HCT116 (cell line): ENCODE measurements at regions not wholly inside any gene's neighbourhood (a gene's known extent, or its start where the extent isn't known, plus 50 kb on each side); places are given as distances from the start of the nearest gene placed in this dataset.

ENCODE experiments used
- ATAC-seq: fragments of 200-7000 bp; cut with Tn5 transposase; 2 replicates; pipeline ENCODE4 v1.9.1; 2020; ENCODE audit warnings: mild to moderate bottlenecking, moderate library complexity
- BruUV-seq: library from RNA; stranded (reverse); fragments of 400-500 nt; replicated peaks from 2 replicates; lab custom pipeline; 2021; lab: Mats Ljungman, UMichigan
- CTCF ChIA-PET: fragments of 300-600 bp; sonication (Branson Sonifier 250); formaldehyde crosslinking; loops from one replicate; lab custom pipeline; 2021; ENCODE audit warnings: antibody characterized with exemption; lab: Charles Lee
- POLR2A ChIA-PET: fragments of 300-600, 350-600 bp; sonication (Branson Sonifier 250); formaldehyde crosslinking; loops from one replicate; lab custom pipeline; 2021; ENCODE audit warnings: antibody characterized with exemption; lab: Charles Lee
- RAD21 ChIA-PET, 2 experiments: fragments of 300-600 bp; sonication (Branson Sonifier 250); formaldehyde crosslinking; loops; one replicate each; lab custom pipeline; 2023; ENCODE audit warnings: low total read pairs in 2 of 2; ENCODE audit not compliant: uncharacterized antibody in 2 of 2, unreplicated experiment in 2 of 2, low non-redundant PET in 1 of 2; lab: Charles Lee
- DNase-seq: peaks from one replicate; pipeline ENCODE4 v3.0.0-alpha.2; 2010; ENCODE audit warnings: low read depth, low spot score
- H2AFZ ChIP-seq: fragments of 200-600 bp; shearing (Covaris generic), sonication (generic); 2 replicates; pipeline ENCODE4 v1.6.1; 2017; ENCODE audit warnings: low read depth, mixed run types, mixed read lengths, antibody characterized with exemption, low read length; ENCODE audit not compliant: poor library complexity, severe bottlenecking
- H3K27ac ChIP-seq: 2 replicates; pipeline ENCODE4 v1.5.1; 2012; ENCODE audit warnings: low read depth, low read length
- H3K27me3 ChIP-seq: fragments of 200-600 bp; sonication (generic); 2 replicates; pipeline ENCODE4 v1.6.1; 2016; ENCODE audit warnings: mixed run types, low read length, mixed read lengths; ENCODE audit not compliant: insufficient read depth
- H3K36me3 ChIP-seq, 2 experiments: fragments of 200-500 bp in 1 of 2; fragments of 200-600 bp in 1 of 2; sonication (Bioruptor generic) in 1 of 2; sonication (generic) in 1 of 2; 2 replicates each; pipeline versions ENCODE4 v1.5.1 to v1.6.1; 2014 to 2016; ENCODE audit warnings: low read length in 2 of 2, inconsistent platforms in 1 of 2, mixed read lengths in 1 of 2, mixed run types in 1 of 2; ENCODE audit not compliant: insufficient read depth in 2 of 2, control insufficient read depth in 1 of 2
- H3K4me1 ChIP-seq, 2 experiments: fragments of 200-600 bp in 1 of 2; sonication (generic) in 1 of 2; 2 replicates each; pipeline versions ENCODE4 v1.5.1 to v1.6.1; 2012 to 2017; ENCODE audit warnings: low read length in 2 of 2, inconsistent platforms in 1 of 2, mild to moderate bottlenecking in 1 of 2, mixed read lengths in 1 of 2, mixed run types in 1 of 2, moderate library complexity in 1 of 2; ENCODE audit not compliant: insufficient read depth in 2 of 2, control insufficient read depth in 1 of 2
- H3K4me2 ChIP-seq: fragments of 200-600 bp; sonication (generic); 2 replicates; pipeline ENCODE4 v1.6.1; 2017; ENCODE audit warnings: mixed run types, low read length, mixed read lengths
- H3K4me3 ChIP-seq, 2 experiments: fragments of 200-600 bp in 1 of 2; sonication (generic) in 1 of 2; replicated peaks in 1 of 2; 2 replicates each; pipeline ENCODE4 v1.5.1; 2011 to 2016; ENCODE audit warnings: low read length in 2 of 2, control low read depth in 1 of 2, low read depth in 1 of 2, mild to moderate bottlenecking in 1 of 2, mixed read lengths in 1 of 2, mixed run types in 1 of 2
- H3K79me2 ChIP-seq: fragments of 200-600 bp; sonication (generic); 2 replicates; pipeline ENCODE4 v1.6.1; 2017; ENCODE audit warnings: mild to moderate bottlenecking, mixed run types, low read length, moderate library complexity, mixed read lengths; ENCODE audit not compliant: insufficient read depth
- H3K9ac ChIP-seq: fragments of 200-600 bp; sonication (generic); 2 replicates; pipeline ENCODE4 v1.6.1; 2016; ENCODE audit warnings: low read length, mixed read lengths
- H3K9me2 ChIP-seq: fragments of 200-600 bp; sonication (generic), shearing (Covaris generic); 2 replicates; pipeline ENCODE4 v1.6.1; 2017; ENCODE audit warnings: mixed run types, mild to moderate bottlenecking, moderate library complexity; ENCODE audit not compliant: insufficient read depth
- H3K9me3 ChIP-seq, 2 experiments: fragments of 200-500 bp in 1 of 2; fragments of 200-600 bp in 1 of 2; sonication (Bioruptor generic) in 1 of 2; sonication (generic) in 1 of 2; 2 replicates each; pipeline ENCODE4 v1.6.1; 2014 to 2017; ENCODE audit warnings: low read length in 2 of 2, mixed read lengths in 2 of 2, inconsistent platforms in 1 of 2, low read depth in 1 of 2, mild to moderate bottlenecking in 1 of 2, mixed run types in 1 of 2, moderate library complexity in 1 of 2; ENCODE audit not compliant: control insufficient read depth in 1 of 2, insufficient read depth in 1 of 2
- H4K20me1 ChIP-seq: fragments of 200-600 bp; sonication (generic), shearing (Covaris generic); 2 replicates; pipeline ENCODE4 v1.6.1; 2017; ENCODE audit warnings: mixed run types, mild to moderate bottlenecking, moderate library complexity; ENCODE audit not compliant: insufficient read depth
- CBX3 ChIP-seq: IDR thresholded peaks from 2 replicates; pipeline ENCODE4 v1.6.1; 2012; ENCODE audit warnings: low read depth
- CEBPB ChIP-seq: IDR thresholded peaks from 2 replicates; pipeline ENCODE4 v1.6.1; 2012; ENCODE audit warnings: low read depth
- ELF1 ChIP-seq: IDR thresholded peaks from 2 replicates; pipeline ENCODE4 v1.6.1; 2012; ENCODE audit warnings: low read depth, borderline replicate concordance
- EZH2phosphoT487 ChIP-seq: fragments of 200-600 bp; IDR thresholded peaks from 2 replicates; pipeline ENCODE4 v1.6.1; 2018; ENCODE audit warnings: antibody characterized with exemption, borderline replicate concordance
- FOSL1 ChIP-seq: IDR thresholded peaks from 2 replicates; pipeline ENCODE4 v1.6.1; 2012; ENCODE audit warnings: low read depth
- JUND ChIP-seq: IDR thresholded peaks from 2 replicates; pipeline ENCODE4 v1.6.1; 2012
- RAD21 ChIP-seq: IDR thresholded peaks from 2 replicates; pipeline ENCODE4 v1.6.1; 2012; ENCODE audit warnings: low read depth, mild to moderate bottlenecking
- SIN3A ChIP-seq: IDR thresholded peaks from 2 replicates; pipeline ENCODE4 v1.6.1; 2012; ENCODE audit warnings: low read depth
- SP1 ChIP-seq: IDR thresholded peaks from 2 replicates; pipeline ENCODE4 v1.6.1; 2012; ENCODE audit warnings: low read depth
- SRF ChIP-seq: IDR thresholded peaks from 2 replicates; pipeline ENCODE4 v1.6.1; 2012; ENCODE audit warnings: low read depth
- TCF7L2 ChIP-seq: IDR thresholded peaks from 2 replicates; pipeline ENCODE4 v1.7.0; 2011; ENCODE audit warnings: borderline replicate concordance, inconsistent platforms; ENCODE audit not compliant: insufficient read depth, insufficient read length; ENCODE audit errors: extremely low read depth
- YY1 ChIP-seq: IDR thresholded peaks from 2 replicates; pipeline ENCODE4 v1.6.1; 2011; ENCODE audit warnings: low read length, low read depth, moderate library complexity, mild to moderate bottlenecking; ENCODE audit not compliant: insufficient replicate concordance; ENCODE audit errors: extremely low read depth
- ZFX ChIP-seq: fragments of 450-650 bp; IDR thresholded peaks from 2 replicates; pipeline ENCODE4 v1.6.1; 2017
- intact Hi-C: fragments of 100-400 bp; cut with micrococcal nuclease; formaldehyde crosslinking; loops from 2 replicates; pipeline ENCODE4 v1.10.0; 2022
- TF ChIP-seq, protein P1 (sequence below), 3 experiments: fragments of 200-600 bp in 1 of 3; sonication (generic) in 1 of 3; IDR thresholded peaks in 2 of 3; conservative IDR thresholded peaks in 1 of 3; 2 replicates each; pipeline ENCODE4 v1.5.1; 2012 to 2017; ENCODE audit warnings: low read depth in 2 of 3, low read length in 2 of 3, antibody characterized with exemption in 1 of 3, borderline replicate concordance in 1 of 3, control low read depth in 1 of 3, mild to moderate bottlenecking in 1 of 3, mixed read lengths in 1 of 3, mixed run types in 1 of 3, moderate library complexity in 1 of 3; ENCODE audit not compliant: insufficient read depth in 1 of 3
- TF ChIP-seq, protein P2 (sequence below): IDR thresholded peaks from 2 replicates; pipeline ENCODE4 v1.6.1; 2012
- TF ChIP-seq, protein P3 (sequence below): IDR thresholded peaks from 2 replicates; pipeline ENCODE4 v1.6.1; 2011; ENCODE audit warnings: mild to moderate bottlenecking, low read length, moderate library complexity; ENCODE audit not compliant: insufficient replicate concordance; ENCODE audit errors: extremely low read depth
- TF ChIP-seq, protein P4 (sequence below): IDR thresholded peaks from 2 replicates; pipeline ENCODE4 v1.6.1; 2012

DNA sequence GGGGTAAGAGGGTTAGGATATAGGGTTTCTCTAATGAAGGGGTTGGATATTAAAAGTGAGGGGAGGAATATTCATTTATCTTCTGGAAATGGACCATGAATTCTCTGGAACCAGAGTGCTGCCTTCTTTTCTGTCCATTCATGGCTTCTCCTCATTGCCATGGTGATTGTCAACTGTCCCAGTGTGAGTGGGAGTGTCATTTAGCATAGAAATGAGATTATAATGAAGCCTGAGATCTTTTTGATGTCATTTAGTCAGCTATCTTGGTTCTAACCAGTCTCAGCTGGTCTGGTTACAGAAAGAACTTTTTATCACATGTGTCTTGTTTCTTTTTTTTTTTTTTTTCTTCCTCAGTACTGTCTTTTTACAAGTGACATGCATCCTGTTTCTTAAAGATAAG is 497.3 kb upstream of the PITX2 start:
- no peaks in the 10 kb centered on the region for H4K20me1 ChIP-seq
- ChIA-PET CTCF (no interaction called here), RAD21 (no interaction called here), POLR2A (no interaction called here)
- no peaks in the 10 kb centered on the region for H3K9me3 ChIP-seq
- H3K27me3 ChIP-seq: no peaks in the 10 kb centered on the region
- H3K27ac ChIP-seq: no peak overlapping the region
- H3K79me2 ChIP-seq: no peaks in the 10 kb centered on the region
- no peaks in the 10 kb centered on the region for H3K9me2 ChIP-seq
- no peaks in the 10 kb centered on the region for H3K4me1 ChIP-seq
- BruUV-seq: no TSS peak
- no peaks in the 10 kb centered on the region for H3K36me3 ChIP-seq
- H2AFZ ChIP-seq: no peak overlapping the region
- no peak for ATAC-seq
- H3K9ac ChIP-seq: no peak overlapping the region
- no peak overlapping the region for H3K4me3 ChIP-seq
- no peak for DNase-seq
- TF ChIP-seq YY1 (no peak), RAD21 (no peak), FOSL1 (no peak), ZFX (no peak), SIN3A (no peak), EZH2phosphoT487 (no peak), CEBPB (no peak), ELF1 (no peak), SRF (no peak), SP1 (no peak), TCF7L2 (no peak), CBX3 (no peak), JUND (no peak)
- TF ChIP-seq, protein P1, sequence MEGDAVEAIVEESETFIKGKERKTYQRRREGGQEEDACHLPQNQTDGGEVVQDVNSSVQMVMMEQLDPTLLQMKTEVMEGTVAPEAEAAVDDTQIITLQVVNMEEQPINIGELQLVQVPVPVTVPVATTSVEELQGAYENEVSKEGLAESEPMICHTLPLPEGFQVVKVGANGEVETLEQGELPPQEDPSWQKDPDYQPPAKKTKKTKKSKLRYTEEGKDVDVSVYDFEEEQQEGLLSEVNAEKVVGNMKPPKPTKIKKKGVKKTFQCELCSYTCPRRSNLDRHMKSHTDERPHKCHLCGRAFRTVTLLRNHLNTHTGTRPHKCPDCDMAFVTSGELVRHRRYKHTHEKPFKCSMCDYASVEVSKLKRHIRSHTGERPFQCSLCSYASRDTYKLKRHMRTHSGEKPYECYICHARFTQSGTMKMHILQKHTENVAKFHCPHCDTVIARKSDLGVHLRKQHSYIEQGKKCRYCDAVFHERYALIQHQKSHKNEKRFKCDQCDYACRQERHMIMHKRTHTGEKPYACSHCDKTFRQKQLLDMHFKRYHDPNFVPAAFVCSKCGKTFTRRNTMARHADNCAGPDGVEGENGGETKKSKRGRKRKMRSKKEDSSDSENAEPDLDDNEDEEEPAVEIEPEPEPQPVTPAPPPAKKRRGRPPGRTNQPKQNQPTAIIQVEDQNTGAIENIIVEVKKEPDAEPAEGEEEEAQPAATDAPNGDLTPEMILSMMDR (IDR thresholded peaks at IDR 0.05 in 2 of 3, conservative IDR thresholded peaks at IDR 0.05 in 1 of 3; ENCODE audit: borderline replicate concordance in 1 of 3, insufficient read depth in 1 of 3, low read depth in 2 of 3, low read length in 2 of 3): no peak
- TF ChIP-seq, protein P2, sequence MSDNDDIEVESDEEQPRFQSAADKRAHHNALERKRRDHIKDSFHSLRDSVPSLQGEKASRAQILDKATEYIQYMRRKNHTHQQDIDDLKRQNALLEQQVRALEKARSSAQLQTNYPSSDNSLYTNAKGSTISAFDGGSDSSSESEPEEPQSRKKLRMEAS: no peak
- TF ChIP-seq, protein P3, sequence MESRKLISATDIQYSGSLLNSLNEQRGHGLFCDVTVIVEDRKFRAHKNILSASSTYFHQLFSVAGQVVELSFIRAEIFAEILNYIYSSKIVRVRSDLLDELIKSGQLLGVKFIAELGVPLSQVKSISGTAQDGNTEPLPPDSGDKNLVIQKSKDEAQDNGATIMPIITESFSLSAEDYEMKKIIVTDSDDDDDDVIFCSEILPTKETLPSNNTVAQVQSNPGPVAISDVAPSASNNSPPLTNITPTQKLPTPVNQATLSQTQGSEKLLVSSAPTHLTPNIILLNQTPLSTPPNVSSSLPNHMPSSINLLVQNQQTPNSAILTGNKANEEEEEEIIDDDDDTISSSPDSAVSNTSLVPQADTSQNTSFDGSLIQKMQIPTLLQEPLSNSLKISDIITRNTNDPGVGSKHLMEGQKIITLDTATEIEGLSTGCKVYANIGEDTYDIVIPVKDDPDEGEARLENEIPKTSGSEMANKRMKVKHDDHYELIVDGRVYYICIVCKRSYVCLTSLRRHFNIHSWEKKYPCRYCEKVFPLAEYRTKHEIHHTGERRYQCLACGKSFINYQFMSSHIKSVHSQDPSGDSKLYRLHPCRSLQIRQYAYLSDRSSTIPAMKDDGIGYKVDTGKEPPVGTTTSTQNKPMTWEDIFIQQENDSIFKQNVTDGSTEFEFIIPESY: no peak
- TF ChIP-seq, protein P4, sequence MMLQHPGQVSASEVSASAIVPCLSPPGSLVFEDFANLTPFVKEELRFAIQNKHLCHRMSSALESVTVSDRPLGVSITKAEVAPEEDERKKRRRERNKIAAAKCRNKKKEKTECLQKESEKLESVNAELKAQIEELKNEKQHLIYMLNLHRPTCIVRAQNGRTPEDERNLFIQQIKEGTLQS: no peak
- no peak overlapping the region for H3K4me2 ChIP-seq
- intact Hi-C loops: no loop called here
